IMR-90 (cell line): ENCODE measurements at regions not wholly inside any gene's neighbourhood (a gene's known extent, or its start where the extent isn't known, plus 50 kb on each side); places are given as distances from the start of the nearest gene placed in this dataset.

Source experiments
- ATAC-seq: fragments of 200-7000 bp; cut with Tn5 transposase; 2 replicates; pipeline ENCODE4 v1.9.1; 2020; ENCODE audit warnings: low read depth, mild to moderate bottlenecking, moderate library complexity
- BruUV-seq: library from RNA; stranded (reverse); fragments of 400-500 nt; replicated peaks from 2 replicates; lab custom pipeline; 2021; lab: Mats Ljungman, UMichigan
- CTCF ChIA-PET: fragments of 300-600 bp; formaldehyde crosslinking; extraction: SDS; loops from one replicate; lab custom pipeline; 2021; ENCODE audit warnings: antibody characterized with exemption; lab: Yijun Ruan, JAX
- POLR2A ChIA-PET: fragments of 300-600 bp; sonication (Branson Sonifier 250); formaldehyde crosslinking; loops from one replicate; lab custom pipeline; 2022; ENCODE audit warnings: antibody characterized with exemption; ENCODE audit not compliant: unreplicated experiment; lab: Charles Lee
- DNase-seq: peaks from one replicate; pipeline ENCODE4 v3.0.0; 2013
- H2AFZ ChIP-seq: replicated peaks from 2 replicates; pipeline ENCODE3; 2013; ENCODE audit warnings: low read length, mild to moderate bottlenecking; ENCODE audit not compliant: poor library complexity
- H2AK5ac ChIP-seq: 2 replicates; pipeline ENCODE4 v1.6.1; 2013; ENCODE audit warnings: low read depth, low read length, inconsistent platforms
- H2AK9ac ChIP-seq: replicated peaks from 2 replicates; pipeline ENCODE3; 2013; ENCODE audit warnings: mild to moderate bottlenecking, low read depth, low read length, moderate library complexity; ENCODE audit not compliant: poor library complexity
- H2BK120ac ChIP-seq: 2 replicates; pipeline ENCODE4 v1.6.1; 2013; ENCODE audit warnings: low read depth, low read length, inconsistent platforms
- H2BK15ac ChIP-seq: 3 replicates; pipeline ENCODE4 v1.6.1; 2013; ENCODE audit warnings: low read depth, low read length, inconsistent platforms
- H2BK20ac ChIP-seq: 2 replicates; pipeline ENCODE4 v1.6.1; 2013; ENCODE audit warnings: low read depth, mild to moderate bottlenecking, inconsistent platforms, low read length, moderate library complexity
- H2BK5ac ChIP-seq: 2 replicates; pipeline ENCODE4 v1.6.1; 2013; ENCODE audit warnings: mild to moderate bottlenecking, low read depth, low read length, inconsistent platforms; ENCODE audit not compliant: poor library complexity, severe bottlenecking
- H3K14ac ChIP-seq: replicated peaks from 2 replicates; pipeline ENCODE4 v1.6.1; 2013; ENCODE audit warnings: low read depth, low read length, inconsistent platforms
- H3K18ac ChIP-seq: 2 replicates; pipeline ENCODE4 v1.6.1; 2013; ENCODE audit warnings: low read depth, low read length, control low read depth
- H3K23ac ChIP-seq: 2 replicates; pipeline ENCODE4 v1.6.1; 2013; ENCODE audit warnings: low read depth, low read length, inconsistent platforms
- H3K27ac ChIP-seq: 2 replicates; pipeline ENCODE4 v1.5.1; 2013; ENCODE audit warnings: mild to moderate bottlenecking, control low read depth, low read length; ENCODE audit not compliant: insufficient read depth
- H3K27me3 ChIP-seq: 2 replicates; pipeline ENCODE4 v1.6.1; 2013; ENCODE audit warnings: low read length; ENCODE audit not compliant: control insufficient read depth, insufficient read depth
- H3K36me3 ChIP-seq: 2 replicates; pipeline ENCODE4 v1.6.1; 2013; ENCODE audit warnings: low read length, mixed read lengths; ENCODE audit not compliant: control insufficient read depth, insufficient read depth
- H3K4ac ChIP-seq: 2 replicates; pipeline ENCODE4 v1.6.1; 2013; ENCODE audit warnings: low read depth, low read length, inconsistent platforms
- H3K4me1 ChIP-seq: 2 replicates; pipeline ENCODE4 v1.6.1; 2013; ENCODE audit warnings: low read length, mixed read lengths; ENCODE audit not compliant: control insufficient read depth, insufficient read depth
- H3K4me2 ChIP-seq: 2 replicates; pipeline ENCODE4 v1.6.1; 2013; ENCODE audit warnings: low read depth, mild to moderate bottlenecking, control low read depth, low read length, moderate library complexity
- H3K4me3 ChIP-seq: 2 replicates; pipeline ENCODE4 v1.5.1; 2013; ENCODE audit warnings: low read depth, mild to moderate bottlenecking, control low read depth, low read length, moderate library complexity; ENCODE audit not compliant: insufficient read depth
- H3K56ac ChIP-seq: 2 replicates; pipeline ENCODE4 v1.6.1; 2013; ENCODE audit warnings: low read length, inconsistent platforms; ENCODE audit not compliant: insufficient read depth; ENCODE audit errors: extremely low read depth
- H3K79me1 ChIP-seq, 2 experiments: 2 replicates each; pipeline ENCODE4 v1.6.1; 2013; ENCODE audit warnings: low read length in 2 of 2, inconsistent platforms in 1 of 2, low read depth in 1 of 2
- H3K9ac ChIP-seq: 2 replicates; pipeline ENCODE4 v1.6.1; 2013; ENCODE audit warnings: low read depth, low read length, control low read depth
- H3K9me1 ChIP-seq: 2 replicates; pipeline ENCODE4 v1.6.1; 2013; ENCODE audit warnings: low read length, inconsistent platforms; ENCODE audit not compliant: insufficient read depth
- H3K9me3 ChIP-seq: 2 replicates; pipeline ENCODE4 v1.6.1; 2013; ENCODE audit warnings: low read length; ENCODE audit not compliant: control insufficient read depth, insufficient read depth
- H4K20me1 ChIP-seq: 2 replicates; pipeline ENCODE4 v1.6.1; 2013; ENCODE audit warnings: low read length, inconsistent platforms; ENCODE audit not compliant: insufficient read depth
- H4K5ac ChIP-seq: 2 replicates; pipeline ENCODE4 v1.6.1; 2013; ENCODE audit warnings: mild to moderate bottlenecking, low read depth, low read length, control low read depth
- H4K8ac ChIP-seq, 2 experiments: 2 replicates each; pipeline ENCODE4 v1.6.1; 2013; ENCODE audit warnings: low read depth in 2 of 2, low read length in 2 of 2, control low read depth in 1 of 2, inconsistent platforms in 1 of 2
- H4K91ac ChIP-seq: 2 replicates; pipeline ENCODE4 v1.6.1; 2013; ENCODE audit warnings: low read depth, low read length, inconsistent platforms; ENCODE audit not compliant: insufficient read depth
- BHLHE40 ChIP-seq: fragments of 150-350 bp; IDR thresholded peaks from 2 replicates; pipeline ENCODE4 v1.6.1; 2016; ENCODE audit warnings: mild to moderate bottlenecking, low read depth, low read length
- CEBPB ChIP-seq: IDR thresholded peaks from 2 replicates; pipeline ENCODE4 v1.6.1; 2012; ENCODE audit warnings: low read depth, low read length, improper control_type of control experiment
- CHD1 ChIP-seq: IDR thresholded peaks from 2 replicates; pipeline ENCODE4 v1.6.1; 2012; ENCODE audit warnings: low read depth, low read length, improper control_type of control experiment
- CTCF ChIP-seq: conservative IDR thresholded peaks from 2 replicates; pipeline ENCODE4 v1.5.1; 2012; ENCODE audit warnings: mild to moderate bottlenecking, low read depth, low read length, improper control_type of control experiment
- ELK1 ChIP-seq: fragments of 150-350 bp; IDR thresholded peaks from 2 replicates; pipeline ENCODE4 v1.6.1; 2016; ENCODE audit warnings: low read depth, mild to moderate bottlenecking, low read length, moderate library complexity, borderline replicate concordance
- FOS ChIP-seq: fragments of 150-350 bp; IDR thresholded peaks from 2 replicates; pipeline ENCODE4 v1.6.1; 2016; ENCODE audit warnings: low read depth, low read length
- MAFK ChIP-seq: IDR thresholded peaks from 2 replicates; pipeline ENCODE4 v1.6.1; 2012; ENCODE audit warnings: low read depth, low read length, improper control_type of control experiment
- MAZ ChIP-seq: IDR thresholded peaks from 2 replicates; pipeline ENCODE4 v1.6.1; 2012; ENCODE audit warnings: low read depth, mild to moderate bottlenecking, low read length, improper control_type of control experiment, moderate library complexity, borderline replicate concordance
- MXI1 ChIP-seq: IDR thresholded peaks from 2 replicates; pipeline ENCODE4 v1.6.1; 2012; ENCODE audit warnings: low read depth, mild to moderate bottlenecking, low read length, moderate library complexity, borderline replicate concordance
- NFE2L2 ChIP-seq: fragments of 150-350 bp; IDR thresholded peaks from 2 replicates; pipeline ENCODE4 v1.6.1; 2016; ENCODE audit warnings: low read depth, mild to moderate bottlenecking, low read length
- POLR2A ChIP-seq: IDR thresholded peaks from 2 replicates; pipeline ENCODE4 v1.6.1; 2012; ENCODE audit warnings: mild to moderate bottlenecking, low read depth, low read length
- RAD21 ChIP-seq: IDR thresholded peaks from 2 replicates; pipeline ENCODE4 v1.6.1; 2012; ENCODE audit warnings: low read length, improper control_type of control experiment
- RCOR1 ChIP-seq: IDR thresholded peaks from 2 replicates; pipeline ENCODE4 v1.6.1; 2012; ENCODE audit warnings: mild to moderate bottlenecking, low read length, improper control_type of control experiment; ENCODE audit not compliant: insufficient replicate concordance
- RFX5 ChIP-seq: IDR thresholded peaks from 2 replicates; pipeline ENCODE4 v1.8.0; 2012; ENCODE audit warnings: low read depth, mild to moderate bottlenecking, low read length, moderate library complexity
- SMC3 ChIP-seq: fragments of 150-350 bp; IDR thresholded peaks from 2 replicates; pipeline ENCODE4 v1.6.1; 2016; ENCODE audit warnings: low read depth, mild to moderate bottlenecking, antibody characterized with exemption, low read length, moderate library complexity
- whole genome bisulfite sequencing, 2 experiments: methylation state at CpG; one replicate each; pipeline versions ENCODE4 v1.1.5 to v1.1.7; 2013; ENCODE audit warnings: missing lambda C conversion rate in 2 of 2; ENCODE audit not compliant: insufficient read length in 1 of 2; ENCODE audit errors: extremely low coverage in 2 of 2; 5-methylcytosine and 5-hydroxymethylcytosine counted together
- dilution Hi-C: fragments of 300-500 bp; cut with HindIII; formaldehyde crosslinking; loops from one replicate; pipeline ENCODE4 v1.14.3; 2018; ENCODE audit warnings: low sequenced_read_pairs; ENCODE audit not compliant: unreplicated experiment
- in situ Hi-C: fragments of 300-500 bp; cut with MboI; formaldehyde crosslinking; loops from 3 replicates; pipeline ENCODE4 v1.14.3; 2019; ENCODE audit warnings: low sequenced_read_pairs, inconsistent platforms, mixed read lengths
- intact Hi-C: fragments of 100-400 bp; cut with micrococcal nuclease; formaldehyde crosslinking; loops from 2 replicates; pipeline ENCODE4 v1.10.0; 2022
- TF ChIP-seq, protein P1 (sequence below): fragments of 150-350 bp; IDR thresholded peaks from 2 replicates; pipeline ENCODE4 v1.6.1; 2017; ENCODE audit warnings: mild to moderate bottlenecking, antibody characterized with exemption, low read length, low read depth

DNA sequence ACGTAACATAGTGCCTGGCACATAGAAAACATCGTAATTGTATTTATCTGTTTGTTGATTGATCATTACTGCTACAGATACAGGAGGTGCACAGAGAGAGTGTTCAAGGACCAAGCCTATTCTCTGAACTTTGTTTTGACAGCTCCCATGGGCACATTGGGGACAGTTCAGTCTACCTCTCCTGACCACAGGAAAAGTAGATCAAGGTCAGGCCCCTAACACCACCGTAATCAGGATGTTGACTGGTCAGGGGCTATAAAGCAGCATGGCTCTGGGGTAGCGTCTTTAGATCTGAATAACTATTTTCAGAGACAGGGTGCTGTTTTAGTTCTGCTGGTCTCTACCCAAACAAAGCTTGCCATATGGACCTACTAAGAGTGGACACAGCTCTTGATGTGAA lies 223.1 kb upstream of the IRF2BP2 start:
- Histone ChIP-seq H3K14ac (no peak overlapping the region), H3K27ac (no peak overlapping the region), H3K56ac (no peak overlapping the region), H2BK20ac (no peak overlapping the region), H2BK5ac (no peak overlapping the region), H3K9ac (no peak overlapping the region), H2BK15ac (no peak overlapping the region), H3K9me1 (no peaks in the 10 kb centered on the region), H3K27me3 (no peaks in the 10 kb centered on the region), H3K23ac (no peak overlapping the region), H3K9me3 (peaks cover 2% of the 10 kb centered on the region; the same call in 1 of the 2 replicates), H4K91ac (no peak overlapping the region), H2AFZ (no peak overlapping the region), H4K5ac (no peak overlapping the region), H4K20me1 (no peaks in the 10 kb centered on the region), H3K4ac (no peak overlapping the region), H3K36me3 (no peaks in the 10 kb centered on the region), H4K8ac (no peak overlapping the region), H2AK9ac (no peak overlapping the region), H3K4me3 (no peak overlapping the region), H2BK120ac (no peak overlapping the region), H3K18ac (no peak overlapping the region), H3K4me1 (peaks cover 2% of the 10 kb centered on the region; the same call in 1 of the 2 replicates), H3K79me1 (no peaks in the 10 kb centered on the region), H2AK5ac (no peak overlapping the region), H3K4me2 (no peak overlapping the region)
- DNase-seq (no peak), ATAC-seq (no peak)
- dilution Hi-C loops: loop anchor here (25.0 kb wide), 1 partner anchor 96 kb away; no protein-coding TSS in a partner anchor
- no TSS peak for BruUV-seq
- ChIA-PET POLR2A (no interaction called here), CTCF (interaction anchor here (0.6 kb wide), 1 partner anchor 183 kb away, joined by 3 read pairs; no protein-coding TSS in a partner anchor)
- in situ Hi-C loops: no loop called here
- intact Hi-C loops: no loop called here
- 100% methylated on average over 1 of the region's 4 CpGs; no CpG with 5 or more reads in 1 of the 2 experiments for WGBS, 2 experiments
- no peak for TF ChIP-seq POLR2A
- no peak for TF ChIP-seq RFX5
- no peak for TF ChIP-seq NFE2L2
- TF ChIP-seq CHD1: no peak
- no peak for TF ChIP-seq RCOR1
- TF ChIP-seq, protein P1, sequence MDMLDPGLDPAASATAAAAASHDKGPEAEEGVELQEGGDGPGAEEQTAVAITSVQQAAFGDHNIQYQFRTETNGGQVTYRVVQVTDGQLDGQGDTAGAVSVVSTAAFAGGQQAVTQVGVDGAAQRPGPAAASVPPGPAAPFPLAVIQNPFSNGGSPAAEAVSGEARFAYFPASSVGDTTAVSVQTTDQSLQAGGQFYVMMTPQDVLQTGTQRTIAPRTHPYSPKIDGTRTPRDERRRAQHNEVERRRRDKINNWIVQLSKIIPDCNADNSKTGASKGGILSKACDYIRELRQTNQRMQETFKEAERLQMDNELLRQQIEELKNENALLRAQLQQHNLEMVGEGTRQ: no peak
- TF ChIP-seq FOS: no peak
- no peak for TF ChIP-seq BHLHE40
- TF ChIP-seq MAFK: no peak
- TF ChIP-seq CEBPB: no peak
- no peak for TF ChIP-seq RAD21
- no peak for TF ChIP-seq CTCF
- TF ChIP-seq MAZ: no peak
- no peak for TF ChIP-seq SMC3
- TF ChIP-seq MXI1: no peak
- TF ChIP-seq ELK1: no peak
